ENCODE measurements at regions not wholly inside any gene's neighbourhood (a gene's known extent, or its start where the extent isn't known, plus 50 kb on each side); places are given as distances from the start of the nearest gene placed in this dataset.

DNA sequence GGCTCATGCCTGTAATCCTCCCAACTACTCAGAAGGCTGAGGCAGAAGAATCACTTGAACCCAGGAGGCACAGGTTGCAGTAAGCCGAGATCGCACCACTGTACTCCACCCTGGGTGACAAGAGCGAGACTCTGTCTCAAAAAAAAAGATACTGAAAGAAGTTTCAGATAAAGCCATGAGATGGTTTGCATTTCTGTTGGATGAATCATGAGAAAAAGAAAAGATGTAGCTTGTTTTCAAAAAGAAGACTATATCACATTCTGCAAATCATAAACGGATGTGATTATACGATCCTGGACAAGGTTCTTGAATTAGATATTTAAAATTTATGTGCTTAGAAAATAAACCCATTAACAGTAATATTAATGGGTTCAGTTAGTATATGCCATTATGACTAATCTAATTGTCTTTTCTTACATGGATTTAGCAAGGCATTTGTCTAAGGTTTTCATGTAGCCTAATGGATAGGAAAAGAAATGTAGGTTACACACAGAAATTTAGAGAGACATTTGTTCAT lies 345.9 kb downstream of the SLC7A11 start:
- TF ChIP-seq POLR2A (IDR thresholded peaks at IDR 0.05): no peak
- TF ChIP-seq, protein P1, sequence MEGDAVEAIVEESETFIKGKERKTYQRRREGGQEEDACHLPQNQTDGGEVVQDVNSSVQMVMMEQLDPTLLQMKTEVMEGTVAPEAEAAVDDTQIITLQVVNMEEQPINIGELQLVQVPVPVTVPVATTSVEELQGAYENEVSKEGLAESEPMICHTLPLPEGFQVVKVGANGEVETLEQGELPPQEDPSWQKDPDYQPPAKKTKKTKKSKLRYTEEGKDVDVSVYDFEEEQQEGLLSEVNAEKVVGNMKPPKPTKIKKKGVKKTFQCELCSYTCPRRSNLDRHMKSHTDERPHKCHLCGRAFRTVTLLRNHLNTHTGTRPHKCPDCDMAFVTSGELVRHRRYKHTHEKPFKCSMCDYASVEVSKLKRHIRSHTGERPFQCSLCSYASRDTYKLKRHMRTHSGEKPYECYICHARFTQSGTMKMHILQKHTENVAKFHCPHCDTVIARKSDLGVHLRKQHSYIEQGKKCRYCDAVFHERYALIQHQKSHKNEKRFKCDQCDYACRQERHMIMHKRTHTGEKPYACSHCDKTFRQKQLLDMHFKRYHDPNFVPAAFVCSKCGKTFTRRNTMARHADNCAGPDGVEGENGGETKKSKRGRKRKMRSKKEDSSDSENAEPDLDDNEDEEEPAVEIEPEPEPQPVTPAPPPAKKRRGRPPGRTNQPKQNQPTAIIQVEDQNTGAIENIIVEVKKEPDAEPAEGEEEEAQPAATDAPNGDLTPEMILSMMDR (IDR thresholded peaks at IDR 0.05): no peak

Measured in testis (tissue), 2 donors.